Calu3 (cell line): ENCODE measurements at regions not wholly inside any gene's neighbourhood (a gene's known extent, or its start where the extent isn't known, plus 50 kb on each side); places are given as distances from the start of the nearest gene placed in this dataset.

Experiments
- BruUV-seq: library from RNA; stranded (reverse); fragments of 400-500 nt; replicated peaks from 2 replicates; lab custom pipeline; 2021; lab: Mats Ljungman, UMichigan
- CTCF ChIA-PET: fragments of 300-600 bp; sonication (Branson Sonifier 250); formaldehyde crosslinking; loops from one replicate; lab custom pipeline; 2022; ENCODE audit warnings: antibody characterized with exemption; lab: Charles Lee
- DNase-seq: peaks from one replicate; pipeline ENCODE4 v3.0.0; 2022
- H3K27ac Mint-ChIP-seq: one replicate; pipeline ENCODE4 v1.8.0; 2022; ENCODE audit warnings: mixed read lengths; ENCODE audit not compliant: unreplicated experiment
- H3K27me3 Mint-ChIP-seq: one replicate; pipeline ENCODE4 v1.8.0; 2022; ENCODE audit warnings: mixed read lengths; ENCODE audit not compliant: unreplicated experiment
- H3K36me3 Mint-ChIP-seq: one replicate; pipeline ENCODE4 v1.8.0; 2022; ENCODE audit warnings: mild to moderate bottlenecking, moderate library complexity, mixed read lengths; ENCODE audit not compliant: insufficient read depth, unreplicated experiment
- H3K4me1 Mint-ChIP-seq: one replicate; pipeline ENCODE4 v1.8.0; 2022; ENCODE audit warnings: mild to moderate bottlenecking, low read depth, mixed read lengths; ENCODE audit not compliant: unreplicated experiment
- H3K4me3 Mint-ChIP-seq: one replicate; pipeline ENCODE4 v1.8.0; 2022; ENCODE audit warnings: mild to moderate bottlenecking, low read depth, moderate library complexity, mixed read lengths; ENCODE audit not compliant: unreplicated experiment
- H3K9me3 Mint-ChIP-seq: one replicate; pipeline ENCODE4 v1.8.0; 2022; ENCODE audit warnings: low read depth, mixed read lengths; ENCODE audit not compliant: unreplicated experiment
- CTCF ChIP-seq: fragments of 200-600 bp; IDR thresholded peaks from one replicate; pipeline ENCODE4 v1.8.0; 2022; ENCODE audit warnings: antibody characterized with exemption; ENCODE audit not compliant: unreplicated experiment
- intact Hi-C: fragments of 100-400 bp; cut with micrococcal nuclease; formaldehyde crosslinking; loops from one replicate; pipeline ENCODE4 v1.10.0; 2022; ENCODE audit not compliant: unreplicated experiment

GRCh38 chr5:60516688-60517087 lies 183.3 kb downstream of the DEPDC1B start:
- Mint-ChIP-seq H3K27ac (no peak overlapping the region), H3K4me3 (no peak overlapping the region), H3K36me3 (no peaks in the 10 kb centered on the region), H3K9me3 (no peaks in the 10 kb centered on the region), H3K27me3 (peaks cover 13% of the 10 kb centered on the region), H3K4me1 (no peaks in the 10 kb centered on the region)
- CTCF ChIA-PET = no interaction called here
- TF ChIP-seq CTCF = no peak
- DNase-seq = no peak
- no TSS peak for BruUV-seq
- intact Hi-C loops = no loop called here

GRCh38 chr5:60514152-60514551 lies 185.8 kb downstream of the DEPDC1B start:
- no peaks in the 10 kb centered on the region for H3K36me3 Mint-ChIP-seq
- H3K27ac Mint-ChIP-seq = no peak overlapping the region
- no peak for DNase-seq
- intact Hi-C loops = no loop called here
- H3K9me3 Mint-ChIP-seq = no peaks in the 10 kb centered on the region
- peaks cover 20% of the 10 kb centered on the region for H3K27me3 Mint-ChIP-seq
- CTCF ChIA-PET = no interaction called here
- no peaks in the 10 kb centered on the region for H3K4me1 Mint-ChIP-seq
- TF ChIP-seq CTCF = no peak
- no peak overlapping the region for H3K4me3 Mint-ChIP-seq
- no TSS peak for BruUV-seq

GRCh38 chr5:60512117-60512516 lies 187.8 kb downstream of the DEPDC1B start:
- no peak for DNase-seq

GRCh38 chr5:60510663-60511062 lies 189.3 kb downstream of the DEPDC1B start:
- no peak overlapping the region for H3K4me3 Mint-ChIP-seq
- no peaks in the 10 kb centered on the region for H3K4me1 Mint-ChIP-seq
- DNase-seq = no peak
- BruUV-seq = no TSS peak
- H3K9me3 Mint-ChIP-seq = no peaks in the 10 kb centered on the region
- peaks cover 7% of the 10 kb centered on the region for H3K27me3 Mint-ChIP-seq
- no peaks in the 10 kb centered on the region for H3K36me3 Mint-ChIP-seq
- intact Hi-C loops = no loop called here
- TF ChIP-seq CTCF = no peak
- CTCF ChIA-PET = no interaction called here
- no peak overlapping the region for H3K27ac Mint-ChIP-seq

More at GRCh38 chr5:60512117-60512516, 187.8 kb downstream of the DEPDC1B start:
- intact Hi-C loops = no loop called here
- Mint-ChIP-seq H3K27me3 (peaks cover 8% of the 10 kb centered on the region), H3K4me1 (no peaks in the 10 kb centered on the region), H3K9me3 (no peaks in the 10 kb centered on the region), H3K27ac (no peak overlapping the region), H3K4me3 (no peak overlapping the region), H3K36me3 (no peaks in the 10 kb centered on the region)
- no TSS peak for BruUV-seq
- TF ChIP-seq CTCF = no peak
- CTCF ChIA-PET = interaction anchor here (1.0 kb wide), 1 partner anchor 24 kb away, joined by 4 read pairs; no protein-coding TSS in a partner anchor
